Tibial nerve (tissue), 3 donors: ENCODE measurements at regions not wholly inside any gene's neighbourhood (a gene's known extent, or its start where the extent isn't known, plus 50 kb on each side); places are given as distances from the start of the nearest gene placed in this dataset.

ENCODE experiments used
- POLR2A ChIP-seq, 2 donors: fragments of 450-650 bp; IDR thresholded peaks; one replicate each; pipeline ENCODE4 v1.6.1; 2017; ENCODE audit warnings: antibody characterized with exemption in 2 of 2, mild to moderate bottlenecking in 2 of 2, moderate library complexity in 2 of 2
- TF ChIP-seq, protein P1 (sequence below), 5 experiments: fragments of 200-600 bp in 3 of 5; fragments of 450-650 bp in 2 of 5; sonication (generic) in 3 of 5; IDR thresholded peaks; one replicate each; pipeline ENCODE4 v1.5.1; 2016 to 2019; ENCODE audit warnings: antibody characterized with exemption in 5 of 5, mild to moderate bottlenecking in 3 of 5, moderate library complexity in 2 of 5

DNA sequence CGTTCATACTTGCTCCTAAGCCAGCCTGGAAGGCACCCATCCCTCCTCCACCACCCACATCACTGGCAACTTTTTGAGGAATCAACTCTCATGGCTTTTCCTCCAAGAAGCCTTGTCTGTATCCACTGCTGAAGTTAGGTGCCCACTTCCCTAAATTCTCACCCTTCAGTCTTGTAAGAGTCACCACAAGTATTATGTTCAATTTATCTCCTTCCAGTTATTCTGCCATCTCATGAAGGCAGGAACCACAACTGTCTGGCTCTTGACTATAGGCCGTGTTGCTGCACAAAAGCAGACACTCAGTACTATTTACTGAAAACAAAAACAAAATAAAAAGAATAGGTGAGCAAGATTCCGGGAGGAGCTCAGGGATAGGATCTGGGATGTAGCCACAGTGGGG is 234.8 kb downstream of the CYRIA start:
- TF ChIP-seq, protein P1, sequence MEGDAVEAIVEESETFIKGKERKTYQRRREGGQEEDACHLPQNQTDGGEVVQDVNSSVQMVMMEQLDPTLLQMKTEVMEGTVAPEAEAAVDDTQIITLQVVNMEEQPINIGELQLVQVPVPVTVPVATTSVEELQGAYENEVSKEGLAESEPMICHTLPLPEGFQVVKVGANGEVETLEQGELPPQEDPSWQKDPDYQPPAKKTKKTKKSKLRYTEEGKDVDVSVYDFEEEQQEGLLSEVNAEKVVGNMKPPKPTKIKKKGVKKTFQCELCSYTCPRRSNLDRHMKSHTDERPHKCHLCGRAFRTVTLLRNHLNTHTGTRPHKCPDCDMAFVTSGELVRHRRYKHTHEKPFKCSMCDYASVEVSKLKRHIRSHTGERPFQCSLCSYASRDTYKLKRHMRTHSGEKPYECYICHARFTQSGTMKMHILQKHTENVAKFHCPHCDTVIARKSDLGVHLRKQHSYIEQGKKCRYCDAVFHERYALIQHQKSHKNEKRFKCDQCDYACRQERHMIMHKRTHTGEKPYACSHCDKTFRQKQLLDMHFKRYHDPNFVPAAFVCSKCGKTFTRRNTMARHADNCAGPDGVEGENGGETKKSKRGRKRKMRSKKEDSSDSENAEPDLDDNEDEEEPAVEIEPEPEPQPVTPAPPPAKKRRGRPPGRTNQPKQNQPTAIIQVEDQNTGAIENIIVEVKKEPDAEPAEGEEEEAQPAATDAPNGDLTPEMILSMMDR (IDR thresholded peaks at IDR 0.05) = no peak
- TF ChIP-seq POLR2A (IDR thresholded peaks at IDR 0.05) = no peak
